ENCODE measurements at regions not wholly inside any gene's neighbourhood (a gene's known extent, or its start where the extent isn't known, plus 50 kb on each side); places are given as distances from the start of the nearest gene placed in this dataset.

DNA sequence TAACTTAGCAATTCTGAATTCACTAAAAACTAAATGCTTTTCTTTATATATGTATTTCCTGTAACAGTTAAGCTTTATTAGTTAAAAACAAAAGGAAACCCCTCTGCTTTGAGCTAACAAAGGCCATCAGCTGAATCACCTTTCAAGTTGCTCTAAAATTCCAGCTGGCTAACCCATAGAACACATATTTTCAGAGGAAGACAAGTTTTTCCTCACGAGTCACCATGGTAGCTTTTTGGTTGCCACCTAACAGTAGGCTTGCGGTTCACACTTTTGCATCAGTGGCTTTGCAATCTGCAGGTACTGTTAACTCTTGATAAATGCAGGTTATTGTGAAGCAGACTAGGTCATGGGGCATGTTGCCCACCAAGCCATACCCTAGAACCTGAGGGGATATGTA is 57.6 kb upstream of the IRX5 start:
- TF ChIP-seq, protein P1, sequence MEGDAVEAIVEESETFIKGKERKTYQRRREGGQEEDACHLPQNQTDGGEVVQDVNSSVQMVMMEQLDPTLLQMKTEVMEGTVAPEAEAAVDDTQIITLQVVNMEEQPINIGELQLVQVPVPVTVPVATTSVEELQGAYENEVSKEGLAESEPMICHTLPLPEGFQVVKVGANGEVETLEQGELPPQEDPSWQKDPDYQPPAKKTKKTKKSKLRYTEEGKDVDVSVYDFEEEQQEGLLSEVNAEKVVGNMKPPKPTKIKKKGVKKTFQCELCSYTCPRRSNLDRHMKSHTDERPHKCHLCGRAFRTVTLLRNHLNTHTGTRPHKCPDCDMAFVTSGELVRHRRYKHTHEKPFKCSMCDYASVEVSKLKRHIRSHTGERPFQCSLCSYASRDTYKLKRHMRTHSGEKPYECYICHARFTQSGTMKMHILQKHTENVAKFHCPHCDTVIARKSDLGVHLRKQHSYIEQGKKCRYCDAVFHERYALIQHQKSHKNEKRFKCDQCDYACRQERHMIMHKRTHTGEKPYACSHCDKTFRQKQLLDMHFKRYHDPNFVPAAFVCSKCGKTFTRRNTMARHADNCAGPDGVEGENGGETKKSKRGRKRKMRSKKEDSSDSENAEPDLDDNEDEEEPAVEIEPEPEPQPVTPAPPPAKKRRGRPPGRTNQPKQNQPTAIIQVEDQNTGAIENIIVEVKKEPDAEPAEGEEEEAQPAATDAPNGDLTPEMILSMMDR (tag by site-specific recombination; IDR thresholded peaks at IDR 0.05): no peak
- TF ChIP-seq ZNF76 (tag by site-specific recombination; IDR thresholded peaks at IDR 0.05; ENCODE audit: borderline replicate concordance, low read depth) (no peak), KLF1 (tag by site-specific recombination; IDR thresholded peaks at IDR 0.05) (no peak), MZF1 (tag by site-specific recombination; IDR thresholded peaks at IDR 0.05; ENCODE audit: borderline replicate concordance) (no peak), ZNF211 (tag by site-specific recombination; IDR thresholded peaks at IDR 0.05; ENCODE audit: low read depth) (no peak), ZNF791 (tag by site-specific recombination; IDR thresholded peaks at IDR 0.05) (no peak), SP2 (tag by site-specific recombination; IDR thresholded peaks at IDR 0.05) (no peak), IKZF3 (tag by site-specific recombination; IDR thresholded peaks at IDR 0.05) (no peak)
